NT2/D1 (cell line): ENCODE measurements at regions not wholly inside any gene's neighbourhood (a gene's known extent, or its start where the extent isn't known, plus 50 kb on each side); places are given as distances from the start of the nearest gene placed in this dataset.

Experiments
- DNase-seq: peaks from one replicate; pipeline ENCODE4 v3.0.0-alpha.2; 2011; ENCODE audit warnings: low read depth, low spot score
- H3K27me3 ChIP-seq: 2 replicates; pipeline ENCODE4 v1.6.0; 2011; ENCODE audit warnings: mild to moderate bottlenecking; ENCODE audit not compliant: insufficient read length, insufficient read depth
- H3K36me3 ChIP-seq: 2 replicates; pipeline ENCODE4 v1.6.1; 2011; ENCODE audit warnings: mild to moderate bottlenecking, low read length, mixed read lengths; ENCODE audit not compliant: insufficient read depth, insufficient read length
- H3K4me1 ChIP-seq: 2 replicates; pipeline ENCODE4 v1.5.1; 2011; ENCODE audit not compliant: insufficient read depth, insufficient read length
- H3K4me3 ChIP-seq: 2 replicates; pipeline ENCODE4 v1.5.1; 2011; ENCODE audit warnings: low read depth; ENCODE audit not compliant: insufficient read length
- H3K9ac ChIP-seq: 2 replicates; pipeline ENCODE4 v1.6.0; 2011; ENCODE audit warnings: low read depth; ENCODE audit not compliant: insufficient read length
- H3K9me3 ChIP-seq: 2 replicates; pipeline ENCODE4 v1.5.1; 2011; ENCODE audit warnings: mild to moderate bottlenecking, low read length; ENCODE audit not compliant: insufficient read depth
- SUZ12 ChIP-seq: IDR thresholded peaks from 2 replicates; pipeline ENCODE4 v1.6.1; 2011; ENCODE audit not compliant: insufficient read length, insufficient read depth; ENCODE audit errors: extremely low read depth
- YY1 ChIP-seq: IDR thresholded peaks from 2 replicates; pipeline ENCODE4 v1.6.1; 2011; ENCODE audit not compliant: insufficient read length, insufficient read depth
- ZNF274 ChIP-seq: IDR thresholded peaks from 2 replicates; pipeline ENCODE4 v1.6.1; 2011; ENCODE audit warnings: mild to moderate bottlenecking, low read depth, low read length

- TF ChIP-seq YY1 (no peak), SUZ12 (no peak), ZNF274 (no peak)
- DNase-seq, result no peak
Measured at GRCh38 chr2:116645155-116645554, 1169.3 kb upstream of the DDX18 start.

GRCh38 chr2:116668691-116669090 is 1145.8 kb upstream of the DDX18 start:
- no peak for DNase-seq
- no peaks in the 10 kb centered on the region for H3K9me3 ChIP-seq
- no peaks in the 10 kb centered on the region for H3K27me3 ChIP-seq
- no peaks in the 10 kb centered on the region for H3K36me3 ChIP-seq
- H3K9ac ChIP-seq, result no peak overlapping the region
- H3K4me1 ChIP-seq, result no peaks in the 10 kb centered on the region
- TF ChIP-seq ZNF274, result no peak
- TF ChIP-seq YY1, result no peak
- no peak for TF ChIP-seq SUZ12
- no peak overlapping the region for H3K4me3 ChIP-seq

More at GRCh38 chr2:116645155-116645554, 1169.3 kb upstream of the DDX18 start:
- H3K9ac ChIP-seq, result no peak overlapping the region
- H3K4me3 ChIP-seq, result no peak overlapping the region
- H3K9me3 ChIP-seq, result no peaks in the 10 kb centered on the region
- no peaks in the 10 kb centered on the region for H3K4me1 ChIP-seq
- no peaks in the 10 kb centered on the region for H3K27me3 ChIP-seq
- no peaks in the 10 kb centered on the region for H3K36me3 ChIP-seq

GRCh38 chr2:116669782-116670181 is 1144.7 kb upstream of the DDX18 start:
- no peak overlapping the region for H3K4me3 ChIP-seq
- no peaks in the 10 kb centered on the region for H3K27me3 ChIP-seq
- H3K4me1 ChIP-seq, result no peaks in the 10 kb centered on the region
- H3K9ac ChIP-seq, result no peak overlapping the region
- H3K36me3 ChIP-seq, result no peaks in the 10 kb centered on the region
- no peaks in the 10 kb centered on the region for H3K9me3 ChIP-seq
- DNase-seq, result no peak
- TF ChIP-seq SUZ12, result no peak
- TF ChIP-seq YY1, result no peak
- TF ChIP-seq ZNF274, result no peak

GRCh38 chr2:116674188-116674587 is 1140.3 kb upstream of the DDX18 start:
- Histone ChIP-seq H3K36me3 (no peaks in the 10 kb centered on the region), H3K9ac (no peak overlapping the region), H3K27me3 (no peaks in the 10 kb centered on the region), H3K4me1 (no peaks in the 10 kb centered on the region), H3K4me3 (no peak overlapping the region), H3K9me3 (no peaks in the 10 kb centered on the region)
- TF ChIP-seq SUZ12 (no peak), ZNF274 (no peak), YY1 (no peak)
- DNase-seq, result no peak

GRCh38 chr2:116676776-116677175 is 1137.7 kb upstream of the DDX18 start:
- no peaks in the 10 kb centered on the region for H3K27me3 ChIP-seq
- no peak overlapping the region for H3K9ac ChIP-seq
- H3K9me3 ChIP-seq, result no peaks in the 10 kb centered on the region
- no peak overlapping the region for H3K4me3 ChIP-seq
- TF ChIP-seq YY1 (no peak), ZNF274 (no peak), SUZ12 (no peak)
- DNase-seq, result no peak
- H3K4me1 ChIP-seq, result no peaks in the 10 kb centered on the region
- H3K36me3 ChIP-seq, result no peaks in the 10 kb centered on the region

GRCh38 chr2:116680256-116680936 is 1134.1 kb upstream of the DDX18 start:
- no peaks in the 10 kb centered on the region for H3K36me3 ChIP-seq
- H3K4me3 ChIP-seq, result no peak overlapping the region
- no peak for DNase-seq
- no peaks in the 10 kb centered on the region for H3K9me3 ChIP-seq
- H3K4me1 ChIP-seq, result no peaks in the 10 kb centered on the region
- no peaks in the 10 kb centered on the region for H3K27me3 ChIP-seq
- no peak overlapping the region for H3K9ac ChIP-seq
- TF ChIP-seq ZNF274 (no peak), YY1 (no peak), SUZ12 (no peak)

- DNase-seq, result no peak
- Histone ChIP-seq H3K36me3 (no peaks in the 10 kb centered on the region), H3K9ac (no peak overlapping the region), H3K27me3 (no peaks in the 10 kb centered on the region), H3K4me1 (no peaks in the 10 kb centered on the region), H3K4me3 (no peak overlapping the region), H3K9me3 (peaks cover 13% of the 10 kb centered on the region; the same call in 1 of the 2 replicates)
- TF ChIP-seq SUZ12 (no peak), YY1 (no peak), ZNF274 (no peak)
Measured at GRCh38 chr2:116687371-116687770, 1127.1 kb upstream of the DDX18 start.

- Histone ChIP-seq H3K4me3 (no peak overlapping the region), H3K9me3 (peaks cover 13% of the 10 kb centered on the region; the same call in 1 of the 2 replicates), H3K4me1 (no peaks in the 10 kb centered on the region), H3K9ac (no peak overlapping the region), H3K27me3 (no peaks in the 10 kb centered on the region), H3K36me3 (no peaks in the 10 kb centered on the region)
- DNase-seq, result no peak
- TF ChIP-seq SUZ12 (no peak), YY1 (no peak), ZNF274 (no peak)
Measured at GRCh38 chr2:116692988-116693387, 1121.5 kb upstream of the DDX18 start.
